Mucosa of rectum (tissue), 2 donors: ENCODE measurements at regions not wholly inside any gene's neighbourhood (a gene's known extent, or its start where the extent isn't known, plus 50 kb on each side); places are given as distances from the start of the nearest gene placed in this dataset.

Experiments
- H3K27ac ChIP-seq, 2 donors: one replicate each; pipeline ENCODE4 v1.7.0; 2013; ENCODE audit warnings: inconsistent platforms in 2 of 2, low read depth in 2 of 2, low read length in 2 of 2
- H3K27me3 ChIP-seq, 2 donors: one replicate each; pipeline ENCODE4 v1.7.0; 2013; ENCODE audit warnings: low read length in 2 of 2; ENCODE audit not compliant: control insufficient read depth in 2 of 2, insufficient read depth in 2 of 2
- H3K36me3 ChIP-seq, 2 donors: one replicate each; pipeline ENCODE4 v1.7.0; 2013; ENCODE audit warnings: low read length in 2 of 2; ENCODE audit not compliant: control insufficient read depth in 2 of 2, insufficient read depth in 2 of 2
- H3K4me1 ChIP-seq, 2 donors: one replicate each; pipeline ENCODE4 v1.7.0; 2013; ENCODE audit warnings: low read length in 2 of 2, mild to moderate bottlenecking in 1 of 2; ENCODE audit not compliant: control insufficient read depth in 2 of 2, insufficient read depth in 2 of 2
- H3K4me3 ChIP-seq, 2 donors: one replicate each; pipeline ENCODE4 v1.7.0; 2013; ENCODE audit warnings: low read length in 2 of 2
- H3K9ac ChIP-seq, 2 donors: one replicate each; pipeline ENCODE4 v1.7.0; 2013; ENCODE audit warnings: low read length in 2 of 2, low read depth in 1 of 2, mild to moderate bottlenecking in 1 of 2
- H3K9me3 ChIP-seq, 2 donors: one replicate each; pipeline ENCODE4 v1.7.0; 2013; ENCODE audit warnings: low read length in 2 of 2; ENCODE audit not compliant: control insufficient read depth in 2 of 2
- donor health status: healthy.
- donor health status: Normal muscosa, but diverticular disease.

- no peak overlapping the region for H3K9ac ChIP-seq
Observed at GRCh38 chr20:23254505-23254904, 96.1 kb upstream of the NXT1 start.

GRCh38 chr20:23254034-23254433, 96.6 kb upstream of the NXT1 start:
- Histone ChIP-seq H3K9ac (no peak overlapping the region), H3K36me3 (no peaks in the 10 kb centered on the region), H3K27me3 (peaks cover 1 to 4% of the 10 kb centered on the region in 2 donors), H3K4me1 (peaks cover 0 to 3% of the 10 kb centered on the region in 2 donors), H3K9me3 (no peaks in the 10 kb centered on the region), H3K4me3 (no peak overlapping the region), H3K27ac (no peak overlapping the region)

More at GRCh38 chr20:23254505-23254904, 96.1 kb upstream of the NXT1 start:
- Histone ChIP-seq H3K4me3 (no peak overlapping the region), H3K27ac (no peak overlapping the region), H3K4me1 (peaks cover 0 to 3% of the 10 kb centered on the region in 2 donors), H3K36me3 (no peaks in the 10 kb centered on the region), H3K9me3 (no peaks in the 10 kb centered on the region), H3K27me3 (peaks cover 1% of the 10 kb centered on the region in 2 donors)

DNA sequence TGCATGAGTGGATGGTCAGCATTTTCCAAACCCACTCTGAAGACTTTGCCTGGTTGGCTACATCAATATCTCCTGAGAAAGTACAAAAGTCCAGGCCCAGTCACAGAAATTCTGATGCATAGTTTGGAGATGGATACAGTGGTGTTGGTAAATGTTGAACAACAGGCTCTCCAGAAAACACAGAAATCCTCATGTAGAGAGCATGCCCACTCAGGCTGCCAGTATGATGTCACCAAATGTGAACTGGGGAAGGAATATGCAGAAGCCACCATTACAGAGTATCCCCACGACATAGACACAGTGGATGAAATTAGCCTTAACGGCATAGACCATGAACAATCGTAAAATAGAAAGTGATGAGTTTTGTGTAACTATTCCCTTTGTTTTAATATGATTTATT, 97.1 kb upstream of the NXT1 start:
- Histone ChIP-seq H3K27ac (no peak overlapping the region), H3K4me3 (no peak overlapping the region), H3K9me3 (no peaks in the 10 kb centered on the region), H3K36me3 (no peaks in the 10 kb centered on the region), H3K9ac (no peak overlapping the region), H3K27me3 (peaks cover 1 to 4% of the 10 kb centered on the region in 2 donors), H3K4me1 (peaks cover 0 to 3% of the 10 kb centered on the region in 2 donors)

GRCh38 chr20:23251779-23252178, 98.8 kb upstream of the NXT1 start:
- no peaks in the 10 kb centered on the region for H3K9me3 ChIP-seq
- no peak overlapping the region for H3K27ac ChIP-seq
- no peak overlapping the region for H3K4me3 ChIP-seq
- H3K36me3 ChIP-seq = no peaks in the 10 kb centered on the region
- H3K9ac ChIP-seq = no peak overlapping the region
- peaks cover 1 to 4% of the 10 kb centered on the region in 2 donors for H3K27me3 ChIP-seq
- H3K4me1 ChIP-seq = peaks cover 0 to 2% of the 10 kb centered on the region in 2 donors

GRCh38 chr20:23249541-23249940, 101.0 kb upstream of the NXT1 start:
- Histone ChIP-seq H3K4me3 (no peak overlapping the region), H3K9ac (no peak overlapping the region), H3K27me3 (peaks cover 1 to 4% of the 10 kb centered on the region in 2 donors), H3K9me3 (no peaks in the 10 kb centered on the region), H3K4me1 (peaks cover 0 to 2% of the 10 kb centered on the region in 2 donors), H3K36me3 (no peaks in the 10 kb centered on the region), H3K27ac (no peak overlapping the region)

DNA sequence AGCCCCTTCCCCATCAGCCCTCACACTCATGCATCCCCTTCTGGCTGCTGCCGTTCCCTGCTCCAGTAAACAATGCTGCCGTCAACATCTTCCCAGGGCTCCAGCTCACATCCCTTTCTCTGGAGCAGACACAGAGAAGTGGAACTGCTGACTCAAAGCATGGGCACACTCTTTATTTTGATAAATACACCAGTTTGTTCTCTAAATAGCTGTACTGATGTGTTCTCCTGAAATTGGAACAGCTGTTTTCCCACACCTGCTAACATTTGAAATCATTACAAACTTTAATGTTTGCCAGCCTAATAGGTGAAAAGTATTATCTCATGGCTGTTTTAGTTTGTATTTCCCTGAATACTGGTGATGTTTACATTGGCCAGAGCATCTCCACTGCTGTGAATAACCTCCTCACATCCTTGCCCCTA, 102.1 kb upstream of the NXT1 start:
- H3K27me3 ChIP-seq = peaks cover 1 to 4% of the 10 kb centered on the region in 2 donors
- no peaks in the 10 kb centered on the region for H3K9me3 ChIP-seq
- no peak overlapping the region for H3K9ac ChIP-seq
- peaks cover 0 to 2% of the 10 kb centered on the region in 2 donors for H3K4me1 ChIP-seq
- H3K4me3 ChIP-seq = no peak overlapping the region
- no peaks in the 10 kb centered on the region for H3K36me3 ChIP-seq
- no peak overlapping the region for H3K27ac ChIP-seq

- H3K9me3 ChIP-seq = no peaks in the 10 kb centered on the region
- H3K27ac ChIP-seq = peak overlapping the region; percentile 16 to 21
Observed at GRCh38 chr20:23246717-23247664, 103.6 kb upstream of the NXT1 start.

DNA sequence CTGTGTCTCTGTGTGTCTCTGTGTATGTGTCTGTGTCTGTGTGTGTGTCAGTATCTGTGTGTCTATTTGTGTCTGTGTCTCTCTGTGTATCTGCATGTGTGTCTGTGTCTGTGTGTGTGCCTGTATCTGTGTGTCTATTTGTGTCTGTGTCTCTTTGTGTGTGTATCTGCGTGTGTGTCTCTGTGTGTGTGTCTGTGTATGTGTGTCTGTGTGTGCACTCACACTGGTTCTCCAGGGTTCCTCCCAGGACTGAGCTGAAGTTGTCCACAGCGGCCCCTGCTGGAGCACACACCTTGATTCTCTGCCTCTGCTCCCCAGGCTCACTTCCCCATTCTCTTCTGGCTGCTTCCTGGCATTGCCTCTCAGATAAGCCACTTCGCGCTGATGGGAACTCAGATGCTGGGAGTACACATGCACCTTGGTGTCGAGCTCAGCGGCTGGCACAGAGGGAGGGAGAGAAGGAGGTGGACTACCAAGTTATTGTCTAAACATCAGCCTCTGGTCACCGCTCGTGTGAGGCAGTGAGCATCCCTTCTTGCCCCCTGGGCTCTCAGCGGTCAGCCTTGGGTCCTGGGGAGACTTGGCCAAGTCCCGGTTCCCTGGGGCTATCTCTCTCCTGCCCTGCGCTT, 104.9 kb upstream of the NXT1 start:
- no peak overlapping the region for H3K4me3 ChIP-seq
- peaks cover 0 to 4% of the 10 kb centered on the region in 2 donors for H3K27me3 ChIP-seq
- H3K9ac ChIP-seq = no peak overlapping the region
- H3K9me3 ChIP-seq = no peaks in the 10 kb centered on the region
- no peak overlapping the region for H3K27ac ChIP-seq
- H3K36me3 ChIP-seq = no peaks in the 10 kb centered on the region
- peaks cover 0 to 2% of the 10 kb centered on the region in 2 donors for H3K4me1 ChIP-seq

More at GRCh38 chr20:23246717-23247664, 103.6 kb upstream of the NXT1 start:
- Histone ChIP-seq H3K36me3 (no peaks in the 10 kb centered on the region), H3K9ac (no peak overlapping the region), H3K27me3 (peaks cover 1 to 4% of the 10 kb centered on the region in 2 donors), H3K4me1 (peaks cover 0 to 2% of the 10 kb centered on the region in 2 donors), H3K4me3 (no peak overlapping the region)

DNA sequence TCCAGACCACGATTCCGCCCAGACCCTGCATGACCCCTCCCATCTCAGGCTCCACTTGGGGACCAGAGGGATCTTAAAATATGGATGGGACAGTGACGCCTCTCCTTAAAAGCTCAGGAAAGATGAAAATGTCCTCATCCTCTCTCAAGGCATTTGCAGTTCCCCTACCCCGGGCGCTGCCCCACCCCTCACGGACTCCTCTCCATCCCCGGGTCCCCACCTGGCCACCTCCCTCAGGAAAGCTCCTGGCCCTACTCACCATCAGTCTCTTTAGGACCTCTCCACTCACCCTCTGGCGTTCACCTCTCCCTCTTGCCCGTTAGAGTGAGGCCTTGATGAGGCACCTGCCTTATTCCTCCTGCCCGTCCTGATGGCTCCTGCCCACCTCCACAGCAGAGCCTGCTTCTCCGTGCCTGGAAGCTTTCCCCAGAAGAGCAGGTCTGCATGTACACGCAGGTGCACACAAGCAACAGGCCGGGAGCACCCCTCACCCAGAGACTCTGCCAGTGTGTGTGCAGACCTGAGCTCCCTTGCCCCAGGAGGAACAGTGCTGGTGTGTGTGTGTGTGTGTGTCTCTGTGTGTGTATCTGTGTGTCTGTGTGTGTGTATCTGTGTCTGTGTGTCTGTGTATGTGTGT, 105.6 kb upstream of the NXT1 start:
- H3K27me3 ChIP-seq = peaks cover 0 to 4% of the 10 kb centered on the region in 2 donors
- H3K9me3 ChIP-seq = no peaks in the 10 kb centered on the region
- H3K4me3 ChIP-seq = no peak overlapping the region
- H3K4me1 ChIP-seq = peaks cover 0 to 2% of the 10 kb centered on the region in 2 donors
- H3K9ac ChIP-seq = no peak overlapping the region
- no peaks in the 10 kb centered on the region for H3K36me3 ChIP-seq
- H3K27ac ChIP-seq = no peak overlapping the region
